OCI-M1 (cell line): ENCODE measurements at regions not wholly inside any gene's neighbourhood (a gene's known extent, or its start where the extent isn't known, plus 50 kb on each side); places are given as distances from the start of the nearest gene placed in this dataset.
"Not testable (repeated sequence)": the region's sequence is repeated elsewhere in the genome, so short reads cannot be mapped to it uniquely, and the experiment has no call there.

Experiments
- DNase-seq: peaks from one replicate; lab custom pipeline; 2025; lab: John Stamatoyannopoulos, UW

DNA sequence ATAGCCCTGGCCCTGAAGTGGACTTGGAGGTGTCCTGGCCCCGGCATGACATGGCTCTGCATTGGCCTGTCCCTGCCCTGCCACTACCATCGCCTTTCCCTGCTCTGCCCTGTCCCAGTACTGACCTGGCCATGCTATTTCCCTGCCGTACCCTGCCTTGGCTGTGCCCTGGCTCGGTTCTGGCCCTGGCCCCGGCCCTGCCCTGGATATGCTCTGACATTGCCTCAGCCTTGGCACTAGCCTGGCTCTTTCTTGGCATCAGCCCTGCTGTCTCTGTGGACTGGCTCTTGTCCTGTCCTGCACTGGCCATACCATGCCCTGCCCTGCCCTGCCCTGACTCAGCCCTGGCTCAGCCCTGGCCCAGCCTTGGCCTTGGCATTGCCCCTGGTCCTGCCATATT lies 252.2 kb downstream of the TP53TG3F start:
- DNase-seq, result not testable (repeated sequence)

GRCh38 chr16:33712308-33712707 lies 252.9 kb downstream of the TP53TG3F start:
- not testable (repeated sequence) for DNase-seq

- not testable (repeated sequence) for DNase-seq
Measured at GRCh38 chr16:33712851-33713709, 253.7 kb downstream of the TP53TG3F start.

DNA sequence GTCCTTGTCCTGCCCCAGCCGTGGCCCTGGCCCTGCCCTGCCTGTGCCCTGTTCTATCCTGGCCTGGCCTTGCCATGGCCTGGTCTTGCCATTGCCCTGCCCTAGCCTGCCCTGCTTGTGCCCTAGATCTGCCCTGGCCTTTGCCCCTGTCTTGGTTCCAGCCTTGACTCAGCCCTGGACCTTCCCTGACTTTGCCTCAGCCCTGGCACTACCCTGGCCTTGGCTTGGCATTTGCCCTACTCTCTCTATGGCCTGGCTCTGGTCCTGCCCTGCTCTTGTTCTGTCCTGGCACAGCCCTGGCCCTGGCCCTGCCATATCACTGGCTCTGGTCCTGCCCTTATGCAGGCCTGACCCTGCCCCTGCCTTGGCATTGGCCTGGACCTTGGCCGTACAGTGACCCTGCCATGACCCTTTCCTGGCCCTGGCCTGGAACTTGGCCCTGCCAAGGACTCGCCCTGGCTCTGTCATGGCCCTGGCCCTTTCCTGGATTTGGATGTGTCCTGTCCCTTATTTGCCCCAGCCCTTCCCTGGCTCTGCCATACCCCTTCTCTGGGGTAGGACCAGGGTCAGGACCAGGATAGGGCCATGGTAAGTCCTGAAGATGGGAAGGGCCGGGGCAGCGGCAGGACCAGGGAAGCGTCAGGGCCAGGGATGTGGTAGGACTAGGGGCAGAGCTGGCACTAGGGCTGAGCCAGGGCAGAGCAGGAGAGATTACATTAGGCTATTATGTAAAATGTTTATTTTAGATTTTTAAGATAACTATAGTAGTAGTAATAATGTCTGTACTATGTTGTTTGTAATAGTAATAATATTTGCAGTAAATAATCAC lies 254.5 kb downstream of the TP53TG3F start:
- not testable (repeated sequence) for DNase-seq

GRCh38 chr16:33731167-33731566 lies 271.8 kb downstream of the TP53TG3F start:
- DNase-seq, result not testable (repeated sequence)

DNA sequence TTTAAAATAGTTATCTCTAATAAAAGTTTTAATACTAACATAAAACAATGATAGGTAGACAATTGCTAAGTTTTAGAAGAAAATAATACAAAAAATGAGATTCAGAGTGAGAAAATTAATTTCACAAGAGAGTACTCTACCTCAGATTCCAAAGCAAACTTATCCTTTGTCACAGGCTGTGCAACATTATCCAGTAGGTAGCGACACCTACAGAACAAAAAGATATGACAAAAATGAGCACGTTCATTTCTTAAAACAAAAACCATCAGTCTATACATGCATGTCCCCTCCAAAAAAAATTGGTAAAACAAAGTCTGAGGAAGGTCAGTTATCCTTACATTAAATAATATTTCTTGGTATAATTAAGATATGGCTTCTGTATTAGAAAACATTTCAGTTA lies 275.2 kb downstream of the TP53TG3F start:
- peak; percentile 51 for DNase-seq

DNA sequence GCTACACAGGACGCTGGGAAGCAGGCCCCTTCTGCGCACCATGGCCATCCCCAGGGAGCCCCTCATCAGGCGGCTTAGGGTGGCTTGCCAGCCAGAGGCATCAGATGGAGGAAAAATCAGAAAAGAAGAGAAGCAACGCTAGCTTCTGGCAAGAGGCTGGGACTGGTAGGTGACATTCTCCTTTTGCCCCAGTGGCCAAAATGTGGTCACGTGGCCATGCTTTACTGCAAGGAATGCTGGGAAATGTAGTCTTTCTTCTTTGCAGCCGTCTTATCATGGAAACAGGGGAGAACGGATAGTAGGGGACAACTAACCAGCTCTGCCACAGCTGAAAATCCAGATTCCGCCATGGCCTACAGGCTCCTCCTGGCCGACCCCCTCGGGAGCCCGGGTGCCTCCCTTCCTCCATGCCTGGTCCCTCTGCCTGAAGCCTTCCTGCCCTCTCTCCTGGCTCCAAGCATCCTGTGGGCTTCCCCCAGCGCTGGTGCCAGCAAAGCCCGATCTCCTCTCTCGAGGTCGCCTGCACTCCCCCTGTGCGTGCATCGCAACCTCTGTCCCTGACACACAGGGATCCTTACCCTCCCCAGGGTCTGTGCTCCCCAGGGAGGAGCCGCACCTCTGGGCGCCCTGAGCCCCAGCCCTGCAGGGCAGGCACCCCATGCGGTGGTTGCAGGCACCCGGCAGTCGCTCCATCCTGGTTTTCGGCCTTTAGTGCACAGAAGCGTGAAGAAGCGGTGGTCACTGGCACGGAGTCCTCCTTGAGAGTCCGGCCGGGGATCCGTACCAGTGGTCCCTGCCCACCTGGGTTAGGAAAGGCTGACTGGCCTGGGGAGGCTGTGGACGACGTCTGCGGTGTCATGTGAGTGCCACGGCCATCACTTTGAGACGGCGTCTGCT lies 307.7 kb downstream of the TP53TG3F start:
- not testable (repeated sequence) for DNase-seq

- not testable (repeated sequence) for DNase-seq
Measured at GRCh38 chr16:33768710-33769109, 309.3 kb downstream of the TP53TG3F start.

DNA sequence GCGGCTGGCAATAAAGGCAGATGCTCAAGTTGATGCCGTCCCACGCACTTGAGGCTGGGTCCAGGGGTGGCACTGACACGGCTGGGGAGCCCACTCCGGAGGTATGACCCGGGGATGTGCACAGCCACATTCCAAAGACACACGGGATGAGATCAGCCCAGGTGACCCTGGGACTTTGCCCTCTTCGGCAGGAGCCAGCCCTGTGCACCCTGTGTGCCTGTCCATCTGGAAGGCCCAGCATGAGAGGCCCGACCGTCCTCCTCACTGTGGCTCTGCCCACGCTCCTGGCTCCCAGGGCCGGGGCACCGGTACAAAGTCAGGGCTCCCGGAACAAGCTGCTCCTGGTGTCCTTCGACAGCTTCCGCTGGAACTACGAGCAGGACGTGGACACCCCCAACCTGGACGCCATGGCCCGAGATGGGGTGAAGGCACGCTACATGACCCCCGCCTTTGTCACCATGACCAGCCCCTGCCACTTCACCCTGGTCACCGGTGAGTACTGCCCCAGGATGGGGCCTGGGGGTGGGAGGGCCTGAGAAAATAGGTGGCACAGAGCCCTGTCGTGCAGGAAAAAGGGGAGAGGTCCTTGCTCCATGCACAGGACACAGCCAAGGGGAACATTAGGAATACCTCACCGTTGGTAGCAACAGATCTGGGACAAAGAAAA lies 309.9 kb downstream of the TP53TG3F start:
- DNase-seq, result not testable (repeated sequence)

GRCh38 chr16:33770478-33770877 lies 311.1 kb downstream of the TP53TG3F start:
- DNase-seq, result not testable (repeated sequence)

- not testable (repeated sequence) for DNase-seq
Measured at GRCh38 chr16:33771211-33771610, 311.8 kb downstream of the TP53TG3F start.

DNA sequence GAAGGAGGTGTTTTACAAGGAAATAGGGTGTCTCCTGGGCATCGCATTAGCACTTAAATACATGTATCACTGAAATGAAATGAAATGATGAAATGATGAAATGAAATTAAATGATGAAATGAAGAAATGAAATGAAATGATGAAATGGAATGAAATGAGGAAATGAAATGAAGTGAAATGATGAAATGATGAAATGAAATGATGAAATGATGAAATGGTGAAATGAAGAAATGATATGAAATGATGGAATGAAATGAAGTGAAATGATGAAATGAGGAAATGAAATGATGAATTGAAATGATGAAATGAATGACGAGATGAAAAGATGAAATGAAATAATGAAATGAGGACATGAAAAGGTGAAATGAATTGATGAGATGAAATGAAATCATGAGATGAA lies 314.6 kb downstream of the TP53TG3F start:
- DNase-seq, result not testable (repeated sequence)

- DNase-seq, result not testable (repeated sequence)
Measured at GRCh38 chr16:33774724-33775123, 315.3 kb downstream of the TP53TG3F start.

DNA sequence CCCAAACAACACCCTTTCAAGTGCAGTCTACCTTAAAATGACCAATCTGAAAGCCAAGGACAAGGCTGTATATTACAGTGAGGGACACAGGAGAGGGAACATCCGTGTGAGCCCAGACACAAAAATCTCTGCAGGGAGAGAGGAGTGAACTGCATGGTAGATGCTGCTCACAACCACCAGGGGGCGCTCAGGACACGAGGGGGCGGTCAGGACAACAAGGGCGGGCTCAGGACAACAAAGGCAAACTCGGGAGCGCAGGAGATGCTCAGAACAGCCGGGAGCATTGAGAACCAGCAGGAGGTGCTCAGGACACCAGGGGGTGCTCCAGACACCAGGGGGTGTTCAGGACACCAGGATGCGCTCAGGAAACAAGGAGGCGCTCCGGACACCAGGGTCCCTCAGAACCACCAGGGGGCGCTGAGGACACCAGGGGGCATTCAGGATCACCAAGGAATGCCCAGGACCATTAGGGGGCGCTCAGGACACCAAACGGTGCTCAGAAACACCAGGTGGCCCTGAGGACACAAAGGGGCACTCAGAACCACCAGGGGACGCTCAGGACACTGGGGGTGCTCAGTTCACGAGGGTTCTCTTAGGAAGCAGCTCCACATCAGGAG lies 357.0 kb downstream of the TP53TG3F start:
- DNase-seq, result not testable (repeated sequence)

DNA sequence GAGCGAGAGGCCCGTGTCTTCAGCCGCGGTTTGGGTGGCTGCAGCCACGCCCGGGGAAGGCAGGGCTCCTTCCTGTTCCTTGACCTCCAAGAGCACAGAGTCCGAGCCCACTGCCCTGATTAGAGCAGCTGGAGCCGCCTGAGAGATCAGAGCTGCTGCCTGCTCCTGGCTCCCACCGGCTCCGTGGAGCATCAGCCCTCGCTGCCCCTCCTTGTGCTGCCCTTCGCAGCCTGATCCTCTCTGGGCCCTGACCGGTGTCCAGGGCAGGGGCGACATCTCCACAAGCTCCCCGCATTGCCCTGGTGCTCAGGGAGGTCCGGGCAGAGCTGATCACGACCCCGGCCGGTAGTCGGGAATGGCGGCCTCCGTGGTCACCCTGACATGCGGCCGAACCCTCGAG lies 365.3 kb downstream of the TP53TG3F start:
- not testable (repeated sequence) for DNase-seq

DNA sequence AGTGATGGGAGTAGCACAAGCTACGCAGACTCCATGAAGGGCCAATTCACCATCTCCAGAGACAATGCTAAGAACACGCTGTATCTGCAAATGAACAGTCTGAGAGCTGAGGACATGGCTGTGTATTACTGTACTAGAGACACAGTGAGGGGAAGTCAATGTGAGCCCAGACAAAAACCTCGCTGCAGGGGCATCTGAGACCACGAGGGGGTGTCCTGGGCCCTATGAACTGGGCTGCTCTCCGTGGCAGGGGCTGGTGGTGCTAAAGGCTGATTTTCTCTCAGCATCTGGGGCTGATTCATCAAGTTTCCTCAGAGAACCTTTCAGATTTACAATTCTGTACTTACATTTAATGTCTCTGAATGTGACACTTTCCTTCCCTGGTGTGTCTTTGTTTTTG lies 368.1 kb downstream of the TP53TG3F start:
- not testable (repeated sequence) for DNase-seq

GRCh38 chr16:33839157-33839556 lies 379.7 kb downstream of the TP53TG3F start:
- not testable (repeated sequence) for DNase-seq

GRCh38 chr16:33844533-33844932 lies 385.1 kb downstream of the TP53TG3F start:
- DNase-seq, result peak; percentile 47
